HEK293 (cell line): ENCODE measurements at regions not wholly inside any gene's neighbourhood (a gene's known extent, or its start where the extent isn't known, plus 50 kb on each side); places are given as distances from the start of the nearest gene placed in this dataset.

ENCODE experiments used
- CTCF ChIA-PET: fragments of 350-600 bp; formaldehyde crosslinking; extraction: SDS; loops from one replicate; lab custom pipeline; 2021; ENCODE audit warnings: antibody characterized with exemption; lab: Yijun Ruan, JAX
- POLR2A ChIA-PET: fragments of 300-600 bp; formaldehyde crosslinking; extraction: SDS; loops from one replicate; lab custom pipeline; 2020; ENCODE audit warnings: antibody characterized with exemption, inconsistent platforms; lab: Yijun Ruan, JAX
- H3K27ac ChIP-seq: fragments of 200-500 bp; sonication (Bioruptor generic); 2 replicates; pipeline ENCODE4 v1.5.1; 2014; ENCODE audit warnings: low read depth, low read length, control low read depth, inconsistent platforms; ENCODE audit errors: extremely low read depth
- H3K36me3 ChIP-seq, 2 experiments: fragments of 200-500 bp in 1 of 2; sonication (Bioruptor generic) in 1 of 2; 1 replicate in 1 of 2; 2 replicates in 1 of 2; pipeline ENCODE4 v1.5.1; 2014 to 2017; ENCODE audit warnings: inconsistent platforms in 2 of 2, low read length in 2 of 2; ENCODE audit not compliant: control insufficient read depth in 2 of 2, insufficient read depth in 1 of 2
- H3K4me1 ChIP-seq: fragments of 200-500 bp; sonication (Bioruptor generic); 2 replicates; pipeline ENCODE4 v1.5.1; 2014; ENCODE audit warnings: mild to moderate bottlenecking, low read length, inconsistent platforms; ENCODE audit not compliant: control insufficient read depth, insufficient read depth
- H3K4me3 ChIP-seq: 2 replicates; pipeline ENCODE4 v1.5.1; 2011; ENCODE audit warnings: low read depth, mild to moderate bottlenecking, control low read depth, low read length, moderate library complexity
- H3K9me3 ChIP-seq: fragments of 200-500 bp; sonication (Bioruptor generic); 2 replicates; pipeline ENCODE4 v1.5.1; 2014; ENCODE audit warnings: low read depth, low read length, inconsistent platforms; ENCODE audit not compliant: control insufficient read depth, insufficient read depth
- KLF1 ChIP-seq: fragments of 450-650 bp; formaldehyde crosslinking; IDR thresholded peaks from 2 replicates; pipeline ENCODE4 v1.5.1; 2016; ENCODE audit warnings: missing biosample characterization, missing genetic modification characterization
- SP7 ChIP-seq: fragments of 450-650 bp; formaldehyde crosslinking; IDR thresholded peaks from 2 replicates; pipeline ENCODE4 v1.5.1; 2016; ENCODE audit warnings: missing biosample characterization, missing genetic modification characterization
- ZFHX2 ChIP-seq: fragments of 450-650 bp; formaldehyde crosslinking; conservative IDR thresholded peaks from 2 replicates; pipeline ENCODE4 v1.5.1; 2016; ENCODE audit warnings: missing biosample characterization, missing genetic modification characterization
- ZNF155 ChIP-seq: fragments of 450-650 bp; formaldehyde crosslinking; IDR thresholded peaks from 2 replicates; pipeline ENCODE4 v1.5.1; 2016; ENCODE audit warnings: missing biosample characterization, missing genetic modification characterization
- ZNF169 ChIP-seq: fragments of 450-650 bp; formaldehyde crosslinking; IDR thresholded peaks from 2 replicates; pipeline ENCODE4 v1.5.1; 2016; ENCODE audit warnings: missing biosample characterization, missing genetic modification characterization
- ZNF223 ChIP-seq: fragments of 450-650 bp; formaldehyde crosslinking; IDR thresholded peaks from 2 replicates; pipeline ENCODE4 v1.5.1; 2016; ENCODE audit warnings: missing biosample characterization, missing genetic modification characterization
- ZNF335 ChIP-seq: fragments of 450-650 bp; formaldehyde crosslinking; conservative IDR thresholded peaks from 2 replicates; pipeline ENCODE4 v1.5.1; 2016; ENCODE audit warnings: missing biosample characterization, missing genetic modification characterization
- ZNF341 ChIP-seq: fragments of 450-650 bp; formaldehyde crosslinking; IDR thresholded peaks from 2 replicates; pipeline ENCODE4; 2016; ENCODE audit warnings: low read depth, missing biosample characterization, missing genetic modification characterization
- ZNF530 ChIP-seq: fragments of 450-650 bp; formaldehyde crosslinking; IDR thresholded peaks from 2 replicates; pipeline ENCODE4 v1.5.1; 2016; ENCODE audit warnings: low read depth, missing biosample characterization, missing genetic modification characterization
- ZNF654 ChIP-seq: fragments of 450-650 bp; formaldehyde crosslinking; IDR thresholded peaks from 2 replicates; pipeline ENCODE4 v1.5.1; 2016; ENCODE audit warnings: low read depth, missing biosample characterization, missing genetic modification characterization
- ZNF670 ChIP-seq: fragments of 450-650 bp; formaldehyde crosslinking; IDR thresholded peaks from 2 replicates; pipeline ENCODE4 v1.5.1; 2016; ENCODE audit warnings: missing biosample characterization, missing genetic modification characterization, low read depth
- TF ChIP-seq, protein P1 (sequence below): fragments of 450-650 bp; formaldehyde crosslinking; IDR thresholded peaks from 2 replicates; pipeline ENCODE4 v1.5.1; 2016; ENCODE audit warnings: missing biosample characterization, missing genetic modification characterization
- TF ChIP-seq, protein P2 (sequence below): fragments of 450-650 bp; formaldehyde crosslinking; IDR thresholded peaks from 2 replicates; pipeline ENCODE4 v1.5.1; 2016; ENCODE audit warnings: missing biosample characterization, missing genetic modification characterization, borderline replicate concordance
- TF ChIP-seq, protein P3 (sequence below): fragments of 450-650 bp; formaldehyde crosslinking; IDR thresholded peaks from 2 replicates; pipeline ENCODE4 v1.5.1; 2016; ENCODE audit warnings: missing biosample characterization, missing genetic modification characterization
- TF ChIP-seq, protein P4 (sequence below): fragments of 450-650 bp; formaldehyde crosslinking; IDR thresholded peaks from 2 replicates; pipeline ENCODE4 v1.5.1; 2016; ENCODE audit warnings: missing biosample characterization, missing genetic modification characterization
- TF ChIP-seq, protein P5 (sequence below): fragments of 450-650 bp; formaldehyde crosslinking; IDR thresholded peaks from 2 replicates; pipeline ENCODE4 v1.5.0; 2017; ENCODE audit warnings: missing biosample characterization, missing genetic modification characterization, borderline replicate concordance
- TF ChIP-seq, protein P6 (sequence below): fragments of 450-650 bp; formaldehyde crosslinking; IDR thresholded peaks from 2 replicates; pipeline ENCODE4 v1.5.1; 2016; ENCODE audit warnings: missing biosample characterization, missing genetic modification characterization

DNA sequence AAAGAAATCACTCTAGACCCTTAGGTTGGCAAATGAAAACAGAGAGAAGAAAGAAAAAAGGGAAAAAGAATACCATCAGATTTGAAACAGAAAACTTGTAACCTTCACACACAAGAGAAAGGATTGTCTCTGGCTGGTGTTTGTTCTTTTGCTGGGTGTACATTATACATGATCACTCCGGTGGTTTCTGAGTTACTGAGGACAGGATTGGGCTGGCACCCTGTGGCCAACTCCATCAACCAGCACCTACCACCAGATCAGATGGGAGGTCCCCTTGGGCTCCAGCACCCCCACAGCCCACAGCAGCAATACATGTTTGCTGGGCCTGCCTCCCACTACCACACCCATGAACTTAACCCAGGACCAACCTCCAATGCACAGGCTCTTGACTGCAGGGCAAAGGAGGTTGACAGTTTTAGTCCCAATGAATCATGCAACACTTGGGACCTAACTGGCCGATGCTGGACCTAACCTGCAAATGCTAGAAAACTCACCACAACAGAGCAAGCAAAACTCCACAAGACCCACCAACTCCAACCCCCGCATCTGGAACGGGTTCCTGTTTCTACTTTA, 308.3 kb downstream of the SOX9 start:
- CTCF ChIA-PET = no interaction called here
- Histone ChIP-seq H3K27ac (no peak overlapping the region), H3K4me3 (no peak overlapping the region), H3K36me3 (no peaks in the 10 kb centered on the region)
- POLR2A ChIA-PET = no interaction called here
- 0 out of 2 replicates have a peak, but pooled peaks have one; percentile 9 for TF ChIP-seq ZFHX2
- TF ChIP-seq, protein P1, sequence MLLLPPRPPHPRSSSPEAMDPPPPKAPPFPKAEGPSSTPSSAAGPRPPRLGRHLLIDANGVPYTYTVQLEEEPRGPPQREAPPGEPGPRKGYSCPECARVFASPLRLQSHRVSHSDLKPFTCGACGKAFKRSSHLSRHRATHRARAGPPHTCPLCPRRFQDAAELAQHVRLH (tag by site-specific recombination) = no peak
- TF ChIP-seq ZNF530 (tag by site-specific recombination) = no peak
- TF ChIP-seq, all 188 proteins: peak for 1
- H3K9me3 ChIP-seq = no peaks in the 10 kb centered on the region; the same call in 1 of the 2 replicates
- H3K4me1 ChIP-seq = peaks cover 20% of the 10 kb centered on the region

DNA sequence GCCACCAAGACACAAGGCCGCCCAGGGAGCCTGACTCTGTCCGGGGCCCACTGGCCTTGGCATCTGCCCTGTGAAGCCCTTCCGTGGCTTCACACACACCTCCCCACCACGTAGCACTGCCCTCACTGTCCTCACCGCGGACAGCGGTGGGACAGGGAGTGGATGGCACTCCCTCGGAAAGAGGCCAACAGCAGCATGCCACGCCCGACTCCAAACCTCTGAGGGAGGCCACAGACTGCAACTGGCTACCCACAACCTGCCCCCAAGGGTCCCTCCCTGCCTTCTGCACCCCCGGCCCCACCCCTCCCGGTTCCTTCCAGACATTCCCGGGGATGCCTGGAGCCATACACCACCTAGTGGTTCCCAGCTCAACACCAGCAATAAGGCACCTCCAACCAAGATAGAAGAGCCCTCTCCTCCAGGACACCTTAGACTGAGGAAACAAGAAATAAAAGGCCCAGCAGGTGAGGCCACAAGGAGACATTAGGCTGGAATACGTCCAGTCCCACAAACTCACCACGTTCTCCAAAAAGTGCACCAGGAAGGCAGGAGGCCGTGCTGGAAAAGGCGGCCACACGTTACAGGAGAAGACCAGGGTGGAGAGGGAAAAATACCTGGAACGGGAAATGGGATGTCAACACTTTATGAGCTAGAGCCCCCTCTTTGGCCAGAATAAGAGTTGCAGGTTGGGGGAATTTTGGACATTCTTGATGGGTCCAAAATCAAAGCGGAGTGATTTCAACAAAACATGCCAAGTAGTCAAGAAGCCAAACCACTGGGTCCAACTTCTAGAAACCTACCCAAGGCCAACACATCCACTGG, 310.0 kb downstream of the SOX9 start:
- POLR2A ChIA-PET = no interaction called here
- TF ChIP-seq ZNF335 (no peak), ZNF155 (tag by site-specific recombination) (no peak), ZNF670 (tag by site-specific recombination) (no peak), ZNF654 (peak; percentile 33), ZNF223 (tag by site-specific recombination) (no peak), KLF1 (tag by site-specific recombination) (peak; percentile 69), SP7 (tag by site-specific recombination) (no peak), ZNF169 (tag by site-specific recombination) (no peak), ZNF341 (tag by site-specific recombination) (peak; percentile 24; the same call in 1 of the 2 replicates)
- TF ChIP-seq, protein P2, sequence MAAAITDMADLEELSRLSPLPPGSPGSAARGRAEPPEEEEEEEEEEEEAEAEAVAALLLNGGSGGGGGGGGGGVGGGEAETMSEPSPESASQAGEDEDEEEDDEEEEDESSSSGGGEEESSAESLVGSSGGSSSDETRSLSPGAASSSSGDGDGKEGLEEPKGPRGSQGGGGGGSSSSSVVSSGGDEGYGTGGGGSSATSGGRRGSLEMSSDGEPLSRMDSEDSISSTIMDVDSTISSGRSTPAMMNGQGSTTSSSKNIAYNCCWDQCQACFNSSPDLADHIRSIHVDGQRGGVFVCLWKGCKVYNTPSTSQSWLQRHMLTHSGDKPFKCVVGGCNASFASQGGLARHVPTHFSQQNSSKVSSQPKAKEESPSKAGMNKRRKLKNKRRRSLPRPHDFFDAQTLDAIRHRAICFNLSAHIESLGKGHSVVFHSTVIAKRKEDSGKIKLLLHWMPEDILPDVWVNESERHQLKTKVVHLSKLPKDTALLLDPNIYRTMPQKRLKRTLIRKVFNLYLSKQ (tag by site-specific recombination) = no peak
- TF ChIP-seq, protein P3, sequence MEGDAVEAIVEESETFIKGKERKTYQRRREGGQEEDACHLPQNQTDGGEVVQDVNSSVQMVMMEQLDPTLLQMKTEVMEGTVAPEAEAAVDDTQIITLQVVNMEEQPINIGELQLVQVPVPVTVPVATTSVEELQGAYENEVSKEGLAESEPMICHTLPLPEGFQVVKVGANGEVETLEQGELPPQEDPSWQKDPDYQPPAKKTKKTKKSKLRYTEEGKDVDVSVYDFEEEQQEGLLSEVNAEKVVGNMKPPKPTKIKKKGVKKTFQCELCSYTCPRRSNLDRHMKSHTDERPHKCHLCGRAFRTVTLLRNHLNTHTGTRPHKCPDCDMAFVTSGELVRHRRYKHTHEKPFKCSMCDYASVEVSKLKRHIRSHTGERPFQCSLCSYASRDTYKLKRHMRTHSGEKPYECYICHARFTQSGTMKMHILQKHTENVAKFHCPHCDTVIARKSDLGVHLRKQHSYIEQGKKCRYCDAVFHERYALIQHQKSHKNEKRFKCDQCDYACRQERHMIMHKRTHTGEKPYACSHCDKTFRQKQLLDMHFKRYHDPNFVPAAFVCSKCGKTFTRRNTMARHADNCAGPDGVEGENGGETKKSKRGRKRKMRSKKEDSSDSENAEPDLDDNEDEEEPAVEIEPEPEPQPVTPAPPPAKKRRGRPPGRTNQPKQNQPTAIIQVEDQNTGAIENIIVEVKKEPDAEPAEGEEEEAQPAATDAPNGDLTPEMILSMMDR (tag by site-specific recombination) = peak; percentile 10; the same call in 1 of the 2 replicates
- TF ChIP-seq, protein P4, sequence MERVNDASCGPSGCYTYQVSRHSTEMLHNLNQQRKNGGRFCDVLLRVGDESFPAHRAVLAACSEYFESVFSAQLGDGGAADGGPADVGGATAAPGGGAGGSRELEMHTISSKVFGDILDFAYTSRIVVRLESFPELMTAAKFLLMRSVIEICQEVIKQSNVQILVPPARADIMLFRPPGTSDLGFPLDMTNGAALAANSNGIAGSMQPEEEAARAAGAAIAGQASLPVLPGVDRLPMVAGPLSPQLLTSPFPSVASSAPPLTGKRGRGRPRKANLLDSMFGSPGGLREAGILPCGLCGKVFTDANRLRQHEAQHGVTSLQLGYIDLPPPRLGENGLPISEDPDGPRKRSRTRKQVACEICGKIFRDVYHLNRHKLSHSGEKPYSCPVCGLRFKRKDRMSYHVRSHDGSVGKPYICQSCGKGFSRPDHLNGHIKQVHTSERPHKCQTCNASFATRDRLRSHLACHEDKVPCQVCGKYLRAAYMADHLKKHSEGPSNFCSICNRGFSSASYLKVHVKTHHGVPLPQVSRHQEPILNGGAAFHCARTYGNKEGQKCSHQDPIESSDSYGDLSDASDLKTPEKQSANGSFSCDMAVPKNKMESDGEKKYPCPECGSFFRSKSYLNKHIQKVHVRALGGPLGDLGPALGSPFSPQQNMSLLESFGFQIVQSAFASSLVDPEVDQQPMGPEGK = 0 out of 2 replicates have a peak, but pooled peaks have one; percentile 19
- TF ChIP-seq, protein P5, sequence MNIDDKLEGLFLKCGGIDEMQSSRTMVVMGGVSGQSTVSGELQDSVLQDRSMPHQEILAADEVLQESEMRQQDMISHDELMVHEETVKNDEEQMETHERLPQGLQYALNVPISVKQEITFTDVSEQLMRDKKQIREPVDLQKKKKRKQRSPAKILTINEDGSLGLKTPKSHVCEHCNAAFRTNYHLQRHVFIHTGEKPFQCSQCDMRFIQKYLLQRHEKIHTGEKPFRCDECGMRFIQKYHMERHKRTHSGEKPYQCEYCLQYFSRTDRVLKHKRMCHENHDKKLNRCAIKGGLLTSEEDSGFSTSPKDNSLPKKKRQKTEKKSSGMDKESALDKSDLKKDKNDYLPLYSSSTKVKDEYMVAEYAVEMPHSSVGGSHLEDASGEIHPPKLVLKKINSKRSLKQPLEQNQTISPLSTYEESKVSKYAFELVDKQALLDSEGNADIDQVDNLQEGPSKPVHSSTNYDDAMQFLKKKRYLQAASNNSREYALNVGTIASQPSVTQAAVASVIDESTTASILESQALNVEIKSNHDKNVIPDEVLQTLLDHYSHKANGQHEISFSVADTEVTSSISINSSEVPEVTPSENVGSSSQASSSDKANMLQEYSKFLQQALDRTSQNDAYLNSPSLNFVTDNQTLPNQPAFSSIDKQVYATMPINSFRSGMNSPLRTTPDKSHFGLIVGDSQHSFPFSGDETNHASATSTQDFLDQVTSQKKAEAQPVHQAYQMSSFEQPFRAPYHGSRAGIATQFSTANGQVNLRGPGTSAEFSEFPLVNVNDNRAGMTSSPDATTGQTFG (tag by site-specific recombination) = no peak
- TF ChIP-seq, protein P6, sequence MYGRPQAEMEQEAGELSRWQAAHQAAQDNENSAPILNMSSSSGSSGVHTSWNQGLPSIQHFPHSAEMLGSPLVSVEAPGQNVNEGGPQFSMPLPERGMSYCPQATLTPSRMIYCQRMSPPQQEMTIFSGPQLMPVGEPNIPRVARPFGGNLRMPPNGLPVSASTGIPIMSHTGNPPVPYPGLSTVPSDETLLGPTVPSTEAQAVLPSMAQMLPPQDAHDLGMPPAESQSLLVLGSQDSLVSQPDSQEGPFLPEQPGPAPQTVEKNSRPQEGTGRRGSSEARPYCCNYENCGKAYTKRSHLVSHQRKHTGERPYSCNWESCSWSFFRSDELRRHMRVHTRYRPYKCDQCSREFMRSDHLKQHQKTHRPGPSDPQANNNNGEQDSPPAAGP = peak; percentile 81; the same call in 1 of the 2 replicates
- TF ChIP-seq, all 188 proteins: peak for 6
- no peak overlapping the region; the same call in none of the 2 replicates for H3K27ac ChIP-seq
- H3K4me3 ChIP-seq = no peak overlapping the region
- peaks cover 20% of the 10 kb centered on the region for H3K4me1 ChIP-seq
- CTCF ChIA-PET = interaction anchor here (0.6 to 1.3 kb wide), 5 partner anchors 24 to 89 kb away, joined by 3 to 5 read pairs (median 3); no protein-coding TSS in a partner anchor
- H3K36me3 ChIP-seq = no peaks in the 10 kb centered on the region
- H3K9me3 ChIP-seq = no peaks in the 10 kb centered on the region
